ENCODE measurements at regions not wholly inside any gene's neighbourhood (a gene's known extent, or its start where the extent isn't known, plus 50 kb on each side); places are given as distances from the start of the nearest gene placed in this dataset.

DNA sequence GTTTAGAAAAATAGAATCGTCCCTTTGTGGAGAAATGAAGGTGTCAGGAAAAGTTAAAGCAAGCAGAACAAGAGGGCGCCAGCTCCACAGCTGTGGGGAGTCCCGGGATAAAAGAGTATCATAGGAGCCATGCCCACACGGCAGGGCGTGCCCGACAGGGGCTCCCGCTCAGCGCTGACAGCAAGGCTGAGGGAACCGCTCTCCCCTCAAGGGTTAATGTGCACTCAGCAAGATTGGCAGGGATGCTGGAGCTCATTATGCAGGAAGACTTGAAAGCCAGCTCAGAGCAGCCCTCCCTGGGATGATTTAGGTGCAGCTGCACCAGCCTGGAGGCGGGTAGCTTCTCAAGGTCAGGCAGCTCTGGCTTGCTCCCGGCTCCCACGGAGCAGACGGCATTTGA is 500.2 kb downstream of the EIPR1 start (continued):
- TF ChIP-seq PPARA (CRISPR knock-in tag; IDR thresholded peaks at IDR 0.05; ENCODE audit: borderline replicate concordance): no peak
- no peak for TF ChIP-seq GLIS3 (CRISPR knock-in tag; IDR thresholded peaks at IDR 0.05)
- TF ChIP-seq, protein P1, sequence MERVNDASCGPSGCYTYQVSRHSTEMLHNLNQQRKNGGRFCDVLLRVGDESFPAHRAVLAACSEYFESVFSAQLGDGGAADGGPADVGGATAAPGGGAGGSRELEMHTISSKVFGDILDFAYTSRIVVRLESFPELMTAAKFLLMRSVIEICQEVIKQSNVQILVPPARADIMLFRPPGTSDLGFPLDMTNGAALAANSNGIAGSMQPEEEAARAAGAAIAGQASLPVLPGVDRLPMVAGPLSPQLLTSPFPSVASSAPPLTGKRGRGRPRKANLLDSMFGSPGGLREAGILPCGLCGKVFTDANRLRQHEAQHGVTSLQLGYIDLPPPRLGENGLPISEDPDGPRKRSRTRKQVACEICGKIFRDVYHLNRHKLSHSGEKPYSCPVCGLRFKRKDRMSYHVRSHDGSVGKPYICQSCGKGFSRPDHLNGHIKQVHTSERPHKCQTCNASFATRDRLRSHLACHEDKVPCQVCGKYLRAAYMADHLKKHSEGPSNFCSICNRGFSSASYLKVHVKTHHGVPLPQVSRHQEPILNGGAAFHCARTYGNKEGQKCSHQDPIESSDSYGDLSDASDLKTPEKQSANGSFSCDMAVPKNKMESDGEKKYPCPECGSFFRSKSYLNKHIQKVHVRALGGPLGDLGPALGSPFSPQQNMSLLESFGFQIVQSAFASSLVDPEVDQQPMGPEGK (CRISPR knock-in tag; IDR thresholded peaks at IDR 0.05; ENCODE audit: borderline replicate concordance): no peak
- TF ChIP-seq ARNTL (CRISPR knock-in tag; IDR thresholded peaks at IDR 0.05; ENCODE audit: borderline replicate concordance, low read depth): no peak

DNA sequence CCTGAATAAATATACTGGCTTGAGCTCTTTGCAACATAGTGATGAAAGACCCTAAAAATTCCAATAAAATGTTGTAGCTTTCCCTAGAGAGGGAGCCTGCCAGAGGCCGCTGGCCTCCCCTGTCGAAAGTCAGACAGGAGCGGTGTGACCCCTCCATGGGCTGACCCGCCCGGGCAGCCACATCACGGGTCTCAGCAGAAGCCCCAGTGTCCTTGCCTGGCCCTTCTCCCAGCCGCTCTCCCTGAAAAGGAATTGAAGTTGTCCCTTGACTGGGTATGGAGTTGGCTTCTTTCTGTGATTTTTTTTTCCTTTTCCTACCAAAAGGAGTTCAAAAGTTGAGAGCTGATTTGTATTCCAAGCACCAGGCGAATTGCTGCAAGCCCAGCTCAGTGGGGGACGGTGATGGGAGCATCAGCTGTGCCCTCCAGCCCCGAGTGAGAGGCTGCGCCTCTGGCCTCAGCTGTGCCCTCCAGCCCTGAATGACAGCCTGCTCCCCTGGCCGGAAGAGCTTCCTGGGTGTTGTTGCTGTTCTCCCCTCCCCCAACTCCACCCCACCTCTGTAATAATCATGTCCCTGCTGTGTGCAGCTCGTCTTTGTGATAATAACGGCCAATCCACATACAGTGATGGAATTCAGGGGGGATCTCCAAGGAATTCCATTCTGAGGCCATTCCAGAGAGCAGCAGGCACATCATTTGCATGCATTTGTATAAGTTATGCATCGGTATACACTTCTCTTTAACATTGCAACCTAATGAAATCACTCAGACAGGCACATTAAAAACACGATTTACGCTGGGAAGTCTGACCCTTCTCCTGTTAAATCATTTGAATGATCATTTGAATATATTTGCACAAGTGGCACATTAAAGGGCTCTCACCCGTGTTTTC is 501.0 kb downstream of the EIPR1 start:
- no peak for ATAC-seq

DNA sequence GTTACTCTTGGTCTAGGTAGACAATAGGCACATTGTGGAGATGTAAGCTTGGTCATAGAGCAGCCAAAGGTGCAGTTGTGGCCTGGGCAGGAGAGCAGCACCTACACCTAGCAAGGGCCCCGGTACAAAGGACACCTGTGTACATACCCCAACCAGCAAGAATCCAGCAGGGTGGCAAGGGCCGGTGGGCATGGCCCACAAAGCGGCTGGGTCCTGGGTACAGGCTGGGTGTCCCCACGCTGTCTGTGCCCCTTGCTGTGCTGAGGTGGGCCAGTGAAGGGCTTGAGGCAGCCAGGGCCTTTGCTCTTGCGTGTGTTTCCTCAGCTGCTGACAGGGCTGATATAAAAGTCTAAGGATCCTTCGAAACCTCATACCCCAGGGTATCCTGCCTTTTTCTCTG is 501.8 kb downstream of the EIPR1 start:
- ATAC-seq: no peak
- TF ChIP-seq BACH2 (CRISPR knock-in tag; IDR thresholded peaks at IDR 0.05; ENCODE audit: borderline replicate concordance): no peak
- TF ChIP-seq ZFP3 (CRISPR knock-in tag; IDR thresholded peaks at IDR 0.05): no peak
- no peak for TF ChIP-seq ZC3H10 (CRISPR knock-in tag; IDR thresholded peaks at IDR 0.05)
- no peak for TF ChIP-seq ZFP30 (CRISPR knock-in tag; IDR thresholded peaks at IDR 0.05)
- no peak for TF ChIP-seq ISL1 (CRISPR knock-in tag; IDR thresholded peaks at IDR 0.05)
- TF ChIP-seq, protein P2, sequence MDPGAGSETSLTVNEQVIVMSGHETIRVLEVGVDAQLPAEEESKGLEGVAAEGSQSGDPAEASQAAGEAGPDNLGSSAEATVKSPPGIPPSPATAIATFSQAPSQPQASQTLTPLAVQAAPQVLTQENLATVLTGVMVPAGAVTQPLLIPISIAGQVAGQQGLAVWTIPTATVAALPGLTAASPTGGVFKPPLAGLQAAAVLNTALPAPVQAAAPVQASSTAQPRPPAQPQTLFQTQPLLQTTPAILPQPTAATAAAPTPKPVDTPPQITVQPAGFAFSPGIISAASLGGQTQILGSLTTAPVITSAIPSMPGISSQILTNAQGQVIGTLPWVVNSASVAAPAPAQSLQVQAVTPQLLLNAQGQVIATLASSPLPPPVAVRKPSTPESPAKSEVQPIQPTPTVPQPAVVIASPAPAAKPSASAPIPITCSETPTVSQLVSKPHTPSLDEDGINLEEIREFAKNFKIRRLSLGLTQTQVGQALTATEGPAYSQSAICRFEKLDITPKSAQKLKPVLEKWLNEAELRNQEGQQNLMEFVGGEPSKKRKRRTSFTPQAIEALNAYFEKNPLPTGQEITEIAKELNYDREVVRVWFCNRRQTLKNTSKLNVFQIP (CRISPR knock-in tag; IDR thresholded peaks at IDR 0.05; ENCODE audit: borderline replicate concordance, low read depth): no peak
- TF ChIP-seq SNAI2 (CRISPR knock-in tag; IDR thresholded peaks at IDR 0.05): no peak
- no peak for TF ChIP-seq RARB (CRISPR knock-in tag; IDR thresholded peaks at IDR 0.05)
- TF ChIP-seq, protein P1 (CRISPR knock-in tag; IDR thresholded peaks at IDR 0.05; ENCODE audit: borderline replicate concordance): no peak

More for the DNA sequence above, 501.0 kb downstream of the EIPR1 start:
- no peak for TF ChIP-seq ZNF8 (CRISPR knock-in tag; IDR thresholded peaks at IDR 0.05)
- no peak for TF ChIP-seq ZNF565 (CRISPR knock-in tag; conservative IDR thresholded peaks at IDR 0.05; ENCODE audit: low read depth)
- TF ChIP-seq ZC3H10 (CRISPR knock-in tag; IDR thresholded peaks at IDR 0.05): no peak
- no peak for TF ChIP-seq ZNF70 (CRISPR knock-in tag; IDR thresholded peaks at IDR 0.05)
- TF ChIP-seq ZFP30 (CRISPR knock-in tag; IDR thresholded peaks at IDR 0.05): no peak
- no peak for TF ChIP-seq ARNTL (CRISPR knock-in tag; IDR thresholded peaks at IDR 0.05; ENCODE audit: borderline replicate concordance, low read depth)
- no peak for TF ChIP-seq ZFP3 (CRISPR knock-in tag; IDR thresholded peaks at IDR 0.05)
- TF ChIP-seq PPARA (CRISPR knock-in tag; IDR thresholded peaks at IDR 0.05; ENCODE audit: borderline replicate concordance): no peak
- TF ChIP-seq, protein P3, sequence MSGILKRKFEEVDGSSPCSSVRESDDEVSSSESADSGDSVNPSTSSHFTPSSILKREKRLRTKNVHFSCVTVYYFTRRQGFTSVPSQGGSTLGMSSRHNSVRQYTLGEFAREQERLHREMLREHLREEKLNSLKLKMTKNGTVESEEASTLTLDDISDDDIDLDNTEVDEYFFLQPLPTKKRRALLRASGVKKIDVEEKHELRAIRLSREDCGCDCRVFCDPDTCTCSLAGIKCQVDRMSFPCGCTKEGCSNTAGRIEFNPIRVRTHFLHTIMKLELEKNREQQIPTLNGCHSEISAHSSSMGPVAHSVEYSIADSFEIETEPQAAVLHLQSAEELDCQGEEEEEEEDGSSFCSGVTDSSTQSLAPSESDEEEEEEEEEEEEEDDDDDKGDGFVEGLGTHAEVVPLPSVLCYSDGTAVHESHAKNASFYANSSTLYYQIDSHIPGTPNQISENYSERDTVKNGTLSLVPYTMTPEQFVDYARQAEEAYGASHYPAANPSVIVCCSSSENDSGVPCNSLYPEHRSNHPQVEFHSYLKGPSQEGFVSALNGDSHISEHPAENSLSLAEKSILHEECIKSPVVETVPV (CRISPR knock-in tag; IDR thresholded peaks at IDR 0.05): no peak
- TF ChIP-seq ISL1 (CRISPR knock-in tag; IDR thresholded peaks at IDR 0.05): no peak
- TF ChIP-seq, protein P1 (CRISPR knock-in tag; IDR thresholded peaks at IDR 0.05; ENCODE audit: borderline replicate concordance): no peak
- TF ChIP-seq, protein P4, sequence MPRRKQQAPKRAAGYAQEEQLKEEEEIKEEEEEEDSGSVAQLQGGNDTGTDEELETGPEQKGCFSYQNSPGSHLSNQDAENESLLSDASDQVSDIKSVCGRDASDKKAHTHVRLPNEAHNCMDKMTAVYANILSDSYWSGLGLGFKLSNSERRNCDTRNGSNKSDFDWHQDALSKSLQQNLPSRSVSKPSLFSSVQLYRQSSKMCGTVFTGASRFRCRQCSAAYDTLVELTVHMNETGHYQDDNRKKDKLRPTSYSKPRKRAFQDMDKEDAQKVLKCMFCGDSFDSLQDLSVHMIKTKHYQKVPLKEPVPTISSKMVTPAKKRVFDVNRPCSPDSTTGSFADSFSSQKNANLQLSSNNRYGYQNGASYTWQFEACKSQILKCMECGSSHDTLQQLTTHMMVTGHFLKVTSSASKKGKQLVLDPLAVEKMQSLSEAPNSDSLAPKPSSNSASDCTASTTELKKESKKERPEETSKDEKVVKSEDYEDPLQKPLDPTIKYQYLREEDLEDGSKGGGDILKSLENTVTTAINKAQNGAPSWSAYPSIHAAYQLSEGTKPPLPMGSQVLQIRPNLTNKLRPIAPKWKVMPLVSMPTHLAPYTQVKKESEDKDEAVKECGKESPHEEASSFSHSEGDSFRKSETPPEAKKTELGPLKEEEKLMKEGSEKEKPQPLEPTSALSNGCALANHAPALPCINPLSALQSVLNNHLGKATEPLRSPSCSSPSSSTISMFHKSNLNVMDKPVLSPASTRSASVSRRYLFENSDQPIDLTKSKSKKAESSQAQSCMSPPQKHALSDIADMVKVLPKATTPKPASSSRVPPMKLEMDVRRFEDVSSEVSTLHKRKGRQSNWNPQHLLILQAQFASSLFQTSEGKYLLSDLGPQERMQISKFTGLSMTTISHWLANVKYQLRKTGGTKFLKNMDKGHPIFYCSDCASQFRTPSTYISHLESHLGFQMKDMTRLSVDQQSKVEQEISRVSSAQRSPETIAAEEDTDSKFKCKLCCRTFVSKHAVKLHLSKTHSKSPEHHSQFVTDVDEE (CRISPR knock-in tag; IDR thresholded peaks at IDR 0.05): no peak
- no peak for TF ChIP-seq BACH2 (CRISPR knock-in tag; IDR thresholded peaks at IDR 0.05; ENCODE audit: borderline replicate concordance)
- no peak for TF ChIP-seq OSR1 (CRISPR knock-in tag; IDR thresholded peaks at IDR 0.05)
- TF ChIP-seq GLIS3 (CRISPR knock-in tag; IDR thresholded peaks at IDR 0.05): no peak
- TF ChIP-seq SNAI2 (CRISPR knock-in tag; IDR thresholded peaks at IDR 0.05): no peak
- no peak for TF ChIP-seq TCF4 (CRISPR knock-in tag; IDR thresholded peaks at IDR 0.05; ENCODE audit: borderline replicate concordance)
- TF ChIP-seq CSDC2 (CRISPR knock-in tag; IDR thresholded peaks at IDR 0.05): no peak
- TF ChIP-seq, protein P2 (CRISPR knock-in tag; IDR thresholded peaks at IDR 0.05; ENCODE audit: borderline replicate concordance, low read depth): no peak
- TF ChIP-seq RARB (CRISPR knock-in tag; IDR thresholded peaks at IDR 0.05): no peak

All from SK-N-SH treated with all-trans-retinoic acid at 6 μM for 48 hours (cell line).